ENCODE measurements at regions not wholly inside any gene's neighbourhood (a gene's known extent, or its start where the extent isn't known, plus 50 kb on each side); places are given as distances from the start of the nearest gene placed in this dataset.

GRCh38 chr4:74642006-74642405 is 152.3 kb downstream of the BTC start:
- DNase-seq (ENCODE audit: low read depth in 2 of 3, low spot score in 1 of 3): no peak

- no peak for DNase-seq (ENCODE audit: low read depth in 2 of 3, low spot score in 1 of 3)
Observed at GRCh38 chr4:74649193-74649592, 145.1 kb downstream of the BTC start.

- no peak for DNase-seq (ENCODE audit: low read depth in 2 of 3, low spot score in 1 of 3)
Observed at GRCh38 chr4:74651198-74651597, 143.1 kb downstream of the BTC start.

- DNase-seq (ENCODE audit: low read depth in 2 of 3, low spot score in 1 of 3): no peak
Observed at GRCh38 chr4:74653331-74654229, 140.7 kb downstream of the BTC start.

- no peak for DNase-seq (ENCODE audit: low read depth in 2 of 3, low spot score in 1 of 3)
Observed at GRCh38 chr4:74654230-74654681, 140.1 kb downstream of the BTC start.

- no peak for DNase-seq (ENCODE audit: low read depth in 2 of 3, low spot score in 1 of 3)
Observed at GRCh38 chr4:74656596-74656995, 137.7 kb downstream of the BTC start.

GRCh38 chr4:74658116-74658515 is 136.2 kb downstream of the BTC start:
- DNase-seq (ENCODE audit: low read depth in 2 of 3, low spot score in 1 of 3): no peak

- DNase-seq (ENCODE audit: low read depth in 2 of 3, low spot score in 1 of 3): no peak
Observed at GRCh38 chr4:74659576-74660411, 134.5 kb downstream of the BTC start.

GRCh38 chr4:74660866-74661265 is 133.5 kb downstream of the BTC start:
- no peak for DNase-seq (ENCODE audit: low read depth in 2 of 3, low spot score in 1 of 3)

- DNase-seq (ENCODE audit: low read depth in 2 of 3, low spot score in 1 of 3): no peak
Observed at GRCh38 chr4:74661427-74662201, 132.7 kb downstream of the BTC start.

- no peak for DNase-seq (ENCODE audit: low read depth in 2 of 3, low spot score in 1 of 3)
Observed at GRCh38 chr4:74663631-74664030, 130.7 kb downstream of the BTC start.

- DNase-seq (ENCODE audit: low read depth in 2 of 3, low spot score in 1 of 3): peak in 1 of 3 donors; percentile 2
Observed at GRCh38 chr4:74665346-74665745, 129.0 kb downstream of the BTC start.

GRCh38 chr4:74665876-74666275 is 128.4 kb downstream of the BTC start:
- no peak for DNase-seq (ENCODE audit: low read depth in 2 of 3, low spot score in 1 of 3)

- no peak for DNase-seq (ENCODE audit: low read depth in 2 of 3, low spot score in 1 of 3)
Observed at GRCh38 chr4:74667438-74667837, 126.9 kb downstream of the BTC start.

GRCh38 chr4:74667944-74668343 is 126.4 kb downstream of the BTC start:
- no peak for DNase-seq (ENCODE audit: low read depth in 2 of 3, low spot score in 1 of 3)

- no peak for DNase-seq (ENCODE audit: low read depth in 2 of 3, low spot score in 1 of 3)
Observed at GRCh38 chr4:74669702-74670101, 124.6 kb downstream of the BTC start.

GRCh38 chr4:74670583-74670982 is 123.7 kb downstream of the BTC start:
- DNase-seq (ENCODE audit: low read depth in 2 of 3, low spot score in 1 of 3): no peak

GRCh38 chr4:74671080-74671698 is 123.1 kb downstream of the BTC start:
- peak; percentile 13 to 30 (median 28) for DNase-seq (ENCODE audit: low read depth in 2 of 3, low spot score in 1 of 3)

- DNase-seq (ENCODE audit: low read depth in 2 of 3, low spot score in 1 of 3): no peak
Observed at GRCh38 chr4:74674750-74675149, 119.6 kb downstream of the BTC start.

- no peak for DNase-seq (ENCODE audit: low read depth in 2 of 3, low spot score in 1 of 3)
Observed at GRCh38 chr4:74675673-74676279, 118.5 kb downstream of the BTC start.

Measured in stimulated activated CD4-positive, alpha-beta T cell treated with anti-CD3 and anti-CD28 coated beads, Interleukin-12 subunit alpha, Interleukin-12 subunit beta, amount 100 ng/mL, for 48 hours (primary cell).